ENCODE measurements at regions not wholly inside any gene's neighbourhood (a gene's known extent, or its start where the extent isn't known, plus 50 kb on each side); places are given as distances from the start of the nearest gene placed in this dataset.

GRCh38 chr20:51156041-51156982 is 133.4 kb upstream of the KCNG1 start:
- H3K4me1 ChIP-seq (ENCODE audit: control insufficient read depth, extremely low read depth, insufficient read depth, low read length), result no peaks in the 10 kb centered on the region
- H3K9me1 ChIP-seq (ENCODE audit: control insufficient read depth, extremely low read depth, insufficient read depth, low read length), result no peaks in the 10 kb centered on the region
- no peak overlapping the region for H3K9ac ChIP-seq (ENCODE audit: control insufficient read depth, extremely low read depth, insufficient read depth, low read length)
- H3K79me2 ChIP-seq (ENCODE audit: control insufficient read depth, insufficient read depth, low read length), result no peaks in the 10 kb centered on the region
- TF ChIP-seq CTCF (optimal IDR thresholded peaks at IDR 0.05 in 1 of 3, IDR thresholded peaks at IDR 0.05 in 1 of 3, conservative IDR thresholded peaks at IDR 0.05 in 1 of 3; ENCODE audit: extremely low read depth in 1 of 3, insufficient read depth in 2 of 3, low read length in 3 of 3) (no peak), EZH2 (IDR thresholded peaks at IDR 0.05; ENCODE audit: low read length) (no peak)
- H3K36me3 ChIP-seq (ENCODE audit: control insufficient read depth in 2 of 2, extremely low read depth in 1 of 2, insufficient read depth in 2 of 2, low read length in 2 of 2), result no peaks in the 10 kb centered on the region
- H3K27ac ChIP-seq (ENCODE audit: control insufficient read depth, insufficient read depth, low read length), result no peak overlapping the region
- no peak overlapping the region for H3K4me2 ChIP-seq (ENCODE audit: control insufficient read depth, extremely low read depth, insufficient read depth, low read depth, low read length)
- no peak overlapping the region for H2AFZ ChIP-seq (ENCODE audit: control insufficient read depth, low read length)
- no peak for DNase-seq (ENCODE audit: low read depth, low spot score)
- H3K4me3 ChIP-seq (ENCODE audit: control insufficient read depth in 2 of 3, extremely low read depth in 1 of 3, insufficient read depth in 2 of 3, low read depth in 1 of 3, low read length in 3 of 3), result no peak overlapping the region
- no peaks in the 10 kb centered on the region for H4K20me1 ChIP-seq (ENCODE audit: control insufficient read depth, extremely low read depth, insufficient read depth, low read length)
- H3K9me3 ChIP-seq (ENCODE audit: control insufficient read depth, low read depth, low read length), result no peaks in the 10 kb centered on the region
- peaks cover 28% of the 10 kb centered on the region for H3K27me3 ChIP-seq (ENCODE audit: control insufficient read depth, extremely low read depth, insufficient read depth, low read length)
- dilution Hi-C loops (cut with MboI; ENCODE audit: extremely low pct_ligation_motif_present, low sequenced_read_pairs), result no loop called here
- FAIRE-seq, result no peak

- H3K9ac ChIP-seq (ENCODE audit: control insufficient read depth, extremely low read depth, insufficient read depth, low read length), result no peak overlapping the region
- no peak overlapping the region for H3K4me3 ChIP-seq (ENCODE audit: control insufficient read depth in 2 of 3, extremely low read depth in 1 of 3, insufficient read depth in 2 of 3, low read depth in 1 of 3, low read length in 3 of 3)
- dilution Hi-C loops (cut with MboI; ENCODE audit: extremely low pct_ligation_motif_present, low sequenced_read_pairs), result no loop called here
- no peak for FAIRE-seq
- H3K4me2 ChIP-seq (ENCODE audit: control insufficient read depth, extremely low read depth, insufficient read depth, low read depth, low read length), result no peak overlapping the region
- H3K36me3 ChIP-seq (ENCODE audit: control insufficient read depth in 2 of 2, extremely low read depth in 1 of 2, insufficient read depth in 2 of 2, low read length in 2 of 2), result no peaks in the 10 kb centered on the region
- peaks cover 28% of the 10 kb centered on the region for H3K27me3 ChIP-seq (ENCODE audit: control insufficient read depth, extremely low read depth, insufficient read depth, low read length)
- no peaks in the 10 kb centered on the region for H3K79me2 ChIP-seq (ENCODE audit: control insufficient read depth, insufficient read depth, low read length)
- no peaks in the 10 kb centered on the region for H3K4me1 ChIP-seq (ENCODE audit: control insufficient read depth, extremely low read depth, insufficient read depth, low read length)
- H3K9me3 ChIP-seq (ENCODE audit: control insufficient read depth, low read depth, low read length), result no peaks in the 10 kb centered on the region
- H2AFZ ChIP-seq (ENCODE audit: control insufficient read depth, low read length), result no peak overlapping the region
- H4K20me1 ChIP-seq (ENCODE audit: control insufficient read depth, extremely low read depth, insufficient read depth, low read length), result no peaks in the 10 kb centered on the region
- TF ChIP-seq CTCF (optimal IDR thresholded peaks at IDR 0.05 in 1 of 3, IDR thresholded peaks at IDR 0.05 in 1 of 3, conservative IDR thresholded peaks at IDR 0.05 in 1 of 3; ENCODE audit: extremely low read depth in 1 of 3, insufficient read depth in 2 of 3, low read length in 3 of 3), result no peak
- TF ChIP-seq EZH2 (IDR thresholded peaks at IDR 0.05; ENCODE audit: low read length), result no peak
- DNase-seq (ENCODE audit: low read depth, low spot score), result no peak
- H3K27ac ChIP-seq (ENCODE audit: control insufficient read depth, insufficient read depth, low read length), result no peak overlapping the region
- no peaks in the 10 kb centered on the region for H3K9me1 ChIP-seq (ENCODE audit: control insufficient read depth, extremely low read depth, insufficient read depth, low read length)
Measured at GRCh38 chr20:51154708-51155690, 132.1 kb upstream of the KCNG1 start.
